Stimulated activated naive CD4-positive, alpha-beta T cell treated with Interleukin-2 at 50 U/mL for 16 hours (primary cell): ENCODE measurements at regions not wholly inside any gene's neighbourhood (a gene's known extent, or its start where the extent isn't known, plus 50 kb on each side); places are given as distances from the start of the nearest gene placed in this dataset.
"Not testable (repeated sequence)": the region's sequence is repeated elsewhere in the genome, so short reads cannot be mapped to it uniquely, and the experiment has no call there.

Experiments used
- DNase-seq: peaks from one replicate; lab custom pipeline; 2025; lab: John Stamatoyannopoulos, UW

DNA sequence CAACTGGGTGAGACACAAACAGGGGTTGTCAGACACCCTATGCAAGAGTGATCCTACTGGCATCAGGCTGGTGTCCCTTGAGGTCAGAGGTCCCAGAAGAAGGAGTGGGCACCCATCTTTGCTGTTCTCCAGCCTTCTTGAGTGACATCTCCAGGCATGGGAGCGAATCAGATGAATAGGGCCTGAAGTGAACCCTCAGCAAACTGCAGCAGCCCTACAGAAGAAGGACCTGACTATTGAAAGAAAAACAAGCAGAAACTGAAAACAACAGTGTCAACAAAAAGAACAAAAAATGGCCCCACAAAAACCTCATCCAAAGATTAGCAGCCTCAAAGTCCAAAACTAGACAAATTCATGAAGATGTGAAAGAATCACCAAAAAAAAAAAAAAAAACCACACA, 1229.7 kb upstream of the CRIM1 start:
- no peak for DNase-seq

DNA sequence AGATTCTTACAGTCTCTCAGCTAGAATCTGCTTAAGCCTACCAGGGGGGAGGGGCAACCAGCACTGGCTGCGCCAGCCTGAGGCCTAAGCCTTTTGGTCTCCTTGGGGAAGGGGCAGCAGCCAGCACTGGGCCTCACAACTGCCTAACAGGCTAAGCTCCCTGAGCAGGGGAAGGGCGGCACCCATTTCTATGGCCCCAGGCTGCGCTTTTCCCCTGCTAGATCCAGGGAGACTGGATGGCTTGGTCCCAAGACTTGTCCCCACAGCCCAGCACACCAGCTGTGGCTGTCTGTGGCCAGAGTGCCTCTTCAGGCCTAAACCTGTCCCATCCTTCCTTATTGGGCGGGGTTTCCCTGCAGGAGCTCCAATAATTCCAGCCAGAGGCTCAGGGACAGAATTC, 1230.3 kb upstream of the CRIM1 start:
- no peak for DNase-seq

DNA sequence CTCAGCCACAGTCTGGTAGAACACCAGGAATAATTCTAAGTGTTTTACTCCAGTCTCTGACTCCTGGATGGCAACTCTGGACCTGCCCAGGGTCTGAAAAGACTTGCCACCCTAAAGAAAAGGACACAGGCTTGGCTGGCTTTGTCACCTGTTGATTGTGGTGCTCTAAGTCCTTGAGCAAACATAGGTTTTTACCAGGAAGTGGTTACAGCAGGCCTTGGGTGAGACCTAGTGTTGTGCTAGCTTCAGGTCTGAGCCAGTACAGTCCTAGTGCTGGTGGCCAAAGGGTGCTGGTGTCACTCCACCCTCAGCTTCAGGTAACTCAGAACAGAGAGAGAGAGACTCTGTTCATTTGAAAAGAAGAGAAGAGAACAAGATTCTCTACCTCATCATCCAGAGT, 1239.4 kb upstream of the CRIM1 start:
- no peak for DNase-seq

DNA sequence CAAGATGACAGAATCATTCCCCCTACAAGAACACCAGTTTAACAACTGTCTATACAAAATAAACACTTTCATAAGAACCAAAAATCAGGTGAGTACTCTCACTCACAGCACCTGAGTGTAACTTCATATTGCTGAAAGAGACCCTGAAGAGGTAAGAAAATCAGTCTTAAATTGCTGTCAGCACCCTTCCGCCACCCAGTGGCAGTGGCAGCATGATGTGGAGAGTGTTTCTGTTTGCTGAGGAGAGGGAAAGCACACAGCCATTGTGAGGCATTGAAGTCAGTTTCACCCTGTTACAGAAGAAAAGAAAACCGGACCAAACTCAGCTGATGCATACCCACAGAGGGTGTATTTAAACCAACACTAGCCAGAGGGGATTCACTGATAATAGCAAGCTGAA, 1240.8 kb upstream of the CRIM1 start:
- no peak for DNase-seq

DNA sequence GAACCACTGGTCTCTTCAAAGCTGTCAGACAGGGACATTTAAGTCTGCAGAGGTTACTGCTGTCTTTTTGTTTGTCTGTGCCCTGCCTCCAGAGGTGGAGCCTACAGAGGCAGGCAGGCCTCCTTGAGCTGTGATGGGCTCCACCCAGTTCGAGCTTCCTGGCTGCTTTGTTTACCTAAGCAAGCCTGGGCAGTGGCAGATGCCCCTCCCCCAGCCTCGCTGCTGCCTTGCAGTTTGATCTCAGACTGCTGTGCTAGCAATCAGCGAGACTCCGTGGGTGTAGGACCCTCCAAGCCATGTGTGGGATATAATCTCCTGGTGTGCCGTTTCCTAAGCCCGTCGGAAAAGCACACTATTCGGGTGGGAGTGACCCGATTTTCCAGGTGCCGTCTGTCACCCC, 1243.2 kb upstream of the CRIM1 start:
- not testable (repeated sequence) for DNase-seq

DNA sequence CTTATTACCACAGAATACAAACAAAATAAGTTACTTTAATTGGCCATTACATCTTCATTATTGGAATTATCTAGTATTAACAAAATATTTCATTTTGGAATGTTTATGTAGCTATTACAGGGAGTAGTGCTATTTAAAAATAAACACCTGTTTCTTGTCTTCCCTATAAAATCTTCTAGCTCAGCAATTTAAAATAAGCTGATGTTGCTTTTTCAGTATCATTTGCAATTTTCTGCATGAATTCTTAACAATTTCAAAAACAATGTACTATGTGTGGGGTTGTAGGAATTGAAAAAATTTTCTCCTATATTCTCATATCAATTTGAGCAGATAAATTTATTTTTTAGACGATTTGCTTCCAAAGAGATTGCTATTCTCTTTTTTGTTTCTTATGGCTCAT, 1251.3 kb upstream of the CRIM1 start:
- DNase-seq: no peak

DNA sequence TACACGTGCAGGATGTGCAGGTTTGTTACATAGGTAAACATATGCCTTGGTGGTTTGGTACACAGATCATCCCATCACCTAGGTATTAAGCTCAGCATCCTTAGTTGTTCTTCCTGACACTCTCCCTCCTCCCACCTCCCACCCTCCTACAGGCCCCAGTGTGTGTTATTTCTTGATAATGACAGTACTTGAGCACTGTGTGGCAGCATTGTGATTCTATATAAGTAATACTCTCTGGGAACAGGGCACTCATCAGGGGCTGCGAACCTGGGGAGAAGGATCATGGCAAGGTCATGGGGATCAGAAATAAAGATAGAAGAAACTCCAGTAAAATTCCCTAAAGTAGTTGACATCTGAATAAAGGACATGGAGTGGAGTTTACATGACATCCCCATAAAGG, 1256.2 kb upstream of the CRIM1 start:
- DNase-seq: no peak

DNA sequence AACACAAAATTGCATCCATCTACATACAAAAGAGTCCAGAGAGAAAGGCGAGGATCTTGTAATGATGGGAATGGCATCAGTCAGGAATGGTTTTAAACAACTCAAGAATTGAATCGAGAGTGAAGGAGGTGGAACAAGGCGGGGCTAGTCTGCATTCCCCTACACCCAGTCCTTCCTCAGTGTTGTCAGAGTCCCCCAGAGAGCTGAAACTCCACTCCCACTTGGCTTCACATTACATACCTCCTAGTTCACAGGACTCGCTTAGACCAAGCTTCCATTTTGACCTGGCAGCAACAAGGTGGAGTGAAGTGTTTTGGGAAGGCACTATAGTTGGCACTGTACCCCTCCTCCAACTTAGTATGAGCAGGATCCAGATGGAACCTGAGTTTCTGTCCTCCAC, 1273.5 kb upstream of the CRIM1 start:
- DNase-seq: no peak

DNA sequence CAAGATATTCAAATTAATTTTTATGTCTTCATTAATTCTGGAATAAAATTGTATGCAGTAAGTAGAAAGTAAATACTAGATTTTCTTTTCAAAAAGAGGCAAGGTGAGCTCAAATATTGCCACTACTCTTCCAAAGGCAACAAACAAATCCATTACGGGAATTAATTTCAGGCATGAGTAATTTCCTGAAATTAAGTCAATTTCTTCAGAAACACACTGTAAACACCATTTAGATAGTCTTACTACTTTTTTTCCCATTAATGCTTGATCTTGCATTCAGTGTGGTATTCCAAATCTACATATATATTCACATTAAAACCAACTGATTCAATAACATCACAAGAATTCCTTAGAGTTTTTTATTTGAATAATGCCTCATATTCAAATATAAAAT, 1274.0 kb upstream of the CRIM1 start:
- DNase-seq: no peak

DNA sequence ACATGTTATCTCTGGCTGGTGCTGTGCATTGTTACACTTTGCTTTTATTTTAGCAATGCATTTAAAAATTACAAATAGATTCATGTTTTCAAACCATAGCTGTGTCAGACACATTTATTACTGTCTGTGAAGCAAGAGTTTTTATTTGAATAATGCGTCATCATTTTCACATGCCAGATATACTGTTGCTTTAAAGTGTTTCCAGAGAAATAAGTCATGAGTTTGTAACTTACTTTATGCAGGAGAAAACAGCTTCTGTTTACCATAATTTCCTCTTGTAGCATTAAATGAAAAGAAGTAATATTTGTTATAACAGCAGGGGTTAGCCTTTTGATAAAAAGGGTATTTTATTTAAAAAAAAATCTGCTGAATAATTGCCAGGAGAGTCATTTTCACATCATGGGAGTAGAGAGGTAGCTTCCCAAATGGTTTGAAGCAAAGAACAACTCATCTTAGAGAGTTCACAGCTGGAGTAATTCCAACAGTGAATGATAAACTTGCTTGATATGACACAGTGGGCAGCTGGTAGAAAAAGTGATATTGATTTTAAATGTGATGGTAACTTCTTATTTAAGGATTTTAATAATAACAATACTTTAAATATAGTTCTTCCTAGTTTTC, 1274.5 kb upstream of the CRIM1 start:
- no peak for DNase-seq

DNA sequence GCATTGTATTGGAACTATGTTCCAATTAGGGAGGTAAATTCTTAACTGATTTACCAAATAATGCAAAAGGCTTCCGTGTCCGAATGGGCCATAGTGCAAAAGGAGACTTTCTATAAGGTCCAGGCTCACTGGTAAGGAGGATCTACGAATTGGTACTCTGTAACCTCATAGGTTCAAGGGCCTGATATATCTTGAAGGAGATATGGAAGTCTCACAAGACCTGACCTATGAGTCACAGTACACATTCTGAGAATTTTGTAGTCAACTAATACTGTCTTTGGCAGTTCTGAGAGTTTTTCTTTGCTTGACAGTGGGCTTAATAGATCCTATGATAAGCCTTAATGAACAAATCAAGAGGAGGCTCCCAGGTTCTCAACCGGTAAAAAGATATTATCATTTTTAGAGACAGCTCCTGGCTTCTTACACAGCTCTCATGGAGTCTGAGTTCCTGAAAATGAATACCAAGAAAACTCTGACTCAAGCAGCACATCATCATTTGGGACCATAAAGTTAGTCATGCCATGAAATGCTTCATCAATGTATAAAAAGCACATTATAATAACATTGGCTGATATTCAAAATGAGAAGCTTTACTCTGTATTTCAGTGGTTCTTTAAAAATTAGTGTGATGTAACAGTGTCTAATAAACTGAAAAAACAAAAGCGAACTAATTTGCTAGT, 1275.2 kb upstream of the CRIM1 start:
- DNase-seq: no peak

DNA sequence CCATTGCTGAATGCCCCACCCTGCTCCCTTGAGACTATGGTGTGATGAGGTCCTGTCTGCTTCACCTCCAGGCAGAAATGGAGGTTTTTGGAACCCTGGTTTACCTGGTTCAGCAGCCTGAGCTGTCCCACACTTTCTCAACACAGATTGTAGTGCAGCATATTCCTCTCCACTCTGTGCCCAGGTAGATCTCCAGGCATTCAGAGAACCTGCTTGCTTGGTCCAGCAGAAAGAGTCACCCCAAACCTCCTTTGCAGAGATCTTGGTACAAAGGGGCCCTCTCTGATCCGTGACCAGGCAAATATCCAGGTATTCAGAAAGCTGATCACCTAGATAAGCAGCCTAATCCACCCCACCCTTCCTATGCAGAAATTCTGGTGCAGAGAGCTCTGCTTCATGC, 1288.2 kb upstream of the CRIM1 start:
- DNase-seq: no peak

DNA sequence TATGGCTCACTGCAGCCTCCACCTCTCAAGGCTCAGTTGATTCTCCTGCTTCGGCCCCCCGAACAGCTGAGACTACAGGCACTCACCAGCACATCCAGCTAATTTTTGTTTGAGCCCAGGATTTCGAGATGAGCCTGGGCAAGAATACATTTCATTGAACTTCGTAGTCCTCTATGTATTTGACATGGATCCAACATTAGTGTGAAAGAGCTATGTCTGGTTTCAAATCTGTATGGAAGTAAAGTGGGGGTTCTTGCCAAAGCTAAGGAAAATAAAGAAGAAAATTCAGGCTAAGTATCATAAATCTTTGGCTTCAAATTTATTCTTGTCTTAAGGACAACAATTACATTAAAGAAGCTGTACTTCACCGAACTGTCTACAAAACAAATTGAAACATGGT, 1291.7 kb upstream of the CRIM1 start:
- no peak for DNase-seq

DNA sequence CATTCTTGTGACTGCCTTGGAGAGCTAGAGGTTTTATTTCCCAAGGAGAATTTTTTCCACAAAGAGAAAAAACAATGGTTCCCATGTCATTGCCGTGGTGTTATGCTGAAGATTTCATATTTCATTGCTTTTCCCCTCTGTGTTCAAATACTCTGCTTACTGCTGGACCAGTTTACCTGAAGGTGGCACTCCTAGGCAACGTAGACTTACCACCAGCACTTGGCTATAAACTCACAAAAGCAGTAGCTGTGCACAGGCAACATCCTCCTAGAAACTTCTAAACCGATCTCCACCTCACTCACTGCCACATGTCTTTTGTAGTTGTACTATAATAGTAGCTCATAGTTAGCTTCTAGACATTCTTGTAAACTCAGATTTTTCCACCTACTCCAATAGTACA, 1319.7 kb upstream of the CRIM1 start:
- DNase-seq: no peak

DNA sequence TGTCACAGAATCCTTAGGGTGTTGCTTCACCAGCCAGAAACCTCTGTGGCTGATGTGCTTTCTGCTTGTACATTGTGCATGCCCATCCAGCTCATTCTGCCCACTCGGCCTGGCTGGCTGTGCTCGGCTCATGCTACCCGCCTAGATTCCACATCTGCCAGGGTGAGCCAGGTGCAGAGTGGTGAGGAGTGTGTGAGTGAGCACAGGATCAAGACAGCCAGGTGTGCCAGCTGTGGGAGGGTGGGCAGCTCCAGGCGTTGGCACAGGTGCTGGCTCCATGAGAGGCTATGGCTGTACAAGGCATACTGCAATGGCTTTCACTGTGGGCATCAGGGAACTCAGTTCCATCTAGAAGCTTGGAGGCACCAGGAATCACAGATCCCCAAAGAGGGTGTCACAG, 1321.8 kb upstream of the CRIM1 start:
- DNase-seq: no peak

DNA sequence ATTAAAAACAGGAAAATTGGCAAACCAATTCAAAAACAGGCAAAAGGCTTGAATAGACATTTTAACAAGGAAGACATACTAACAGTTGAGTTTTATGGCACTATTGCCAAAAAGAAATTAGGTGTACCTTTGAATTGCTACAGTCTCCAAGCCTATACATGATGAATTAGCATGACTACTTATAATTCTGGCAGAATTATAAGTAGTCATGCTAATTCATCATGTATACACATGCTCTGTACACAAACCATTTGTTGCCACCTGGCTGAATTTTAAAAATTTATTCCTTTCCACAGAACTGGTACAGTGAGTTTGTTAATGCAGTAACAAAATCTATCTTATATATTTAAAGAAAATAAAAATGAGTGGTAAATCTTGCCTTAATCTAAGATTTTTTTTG, 1332.0 kb upstream of the CRIM1 start:
- no peak for DNase-seq

DNA sequence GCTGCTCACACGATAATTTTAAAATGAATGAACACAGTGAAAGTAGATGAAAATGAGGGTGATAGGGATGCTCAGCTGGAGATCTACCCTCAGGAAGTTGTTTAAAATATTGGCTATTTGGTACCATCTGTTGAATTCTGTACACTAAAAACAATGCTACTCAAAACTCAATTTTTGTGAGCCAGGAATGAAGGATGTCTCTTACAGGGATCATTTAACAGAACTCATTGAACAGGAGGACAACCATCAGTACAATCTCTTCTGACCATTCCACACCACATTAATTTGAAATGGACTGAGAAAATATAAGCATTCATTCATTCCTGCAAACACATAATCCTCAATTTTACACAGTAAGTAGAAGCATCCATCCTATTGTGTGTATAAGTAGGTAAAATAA, 1355.1 kb upstream of the CRIM1 start:
- no peak for DNase-seq

DNA sequence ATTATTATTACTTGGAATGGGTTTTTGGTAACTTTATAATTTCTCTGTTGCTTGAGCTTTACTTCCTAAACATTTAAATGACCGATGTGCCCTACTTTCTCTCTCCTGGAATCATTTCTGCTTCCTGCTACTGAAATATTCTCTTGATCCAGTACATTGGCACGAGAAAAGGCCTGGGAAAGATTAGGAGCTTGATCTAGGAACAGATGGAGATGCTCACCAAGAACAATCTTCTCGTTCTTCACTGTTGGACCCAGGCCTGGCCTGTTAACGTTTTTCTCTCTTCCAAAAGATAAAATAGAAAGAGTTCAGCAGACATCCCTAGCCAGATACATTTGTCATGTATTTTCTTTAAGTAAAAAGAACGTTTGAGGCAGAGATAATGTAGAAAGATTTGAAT, 1356.8 kb upstream of the CRIM1 start:
- DNase-seq: no peak

DNA sequence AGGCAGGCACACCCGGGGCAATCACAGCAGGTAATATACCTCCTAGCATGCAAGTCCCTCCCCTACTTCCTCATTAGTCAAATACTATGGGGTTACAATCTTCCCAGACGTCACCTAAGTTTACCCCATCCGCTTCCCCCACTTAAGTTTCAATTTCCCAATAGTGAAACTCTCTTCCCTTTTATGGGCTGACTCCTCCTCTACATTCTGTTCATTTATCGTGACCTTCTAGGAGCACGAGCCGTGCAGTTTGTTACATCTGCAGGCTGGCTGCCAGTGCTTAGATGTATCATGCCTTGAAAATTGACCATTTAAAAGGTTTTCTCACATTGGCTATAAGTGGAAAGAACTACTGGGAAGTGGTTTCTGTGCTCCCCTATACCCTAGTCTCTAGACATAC, 1357.8 kb upstream of the CRIM1 start:
- DNase-seq: no peak

DNA sequence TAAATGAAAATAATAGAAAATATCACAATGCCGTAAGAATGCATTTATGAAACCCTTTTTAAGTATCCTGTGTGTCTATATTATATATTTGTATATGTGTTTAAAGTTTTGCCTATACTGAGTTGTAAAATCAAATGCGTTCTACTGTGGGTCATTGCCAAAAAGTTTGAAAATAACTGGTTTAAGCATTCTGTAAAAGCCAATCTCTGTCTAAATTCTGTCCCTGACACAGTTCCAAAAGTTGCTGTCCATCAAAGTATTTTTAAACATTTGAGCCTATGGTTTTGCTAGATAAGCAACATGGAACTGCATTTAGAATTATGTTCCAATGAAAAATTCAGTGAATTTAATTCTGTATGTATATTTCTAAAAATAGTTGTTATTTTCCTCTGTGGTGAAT, 1360.4 kb upstream of the CRIM1 start:
- DNase-seq: no peak

DNA sequence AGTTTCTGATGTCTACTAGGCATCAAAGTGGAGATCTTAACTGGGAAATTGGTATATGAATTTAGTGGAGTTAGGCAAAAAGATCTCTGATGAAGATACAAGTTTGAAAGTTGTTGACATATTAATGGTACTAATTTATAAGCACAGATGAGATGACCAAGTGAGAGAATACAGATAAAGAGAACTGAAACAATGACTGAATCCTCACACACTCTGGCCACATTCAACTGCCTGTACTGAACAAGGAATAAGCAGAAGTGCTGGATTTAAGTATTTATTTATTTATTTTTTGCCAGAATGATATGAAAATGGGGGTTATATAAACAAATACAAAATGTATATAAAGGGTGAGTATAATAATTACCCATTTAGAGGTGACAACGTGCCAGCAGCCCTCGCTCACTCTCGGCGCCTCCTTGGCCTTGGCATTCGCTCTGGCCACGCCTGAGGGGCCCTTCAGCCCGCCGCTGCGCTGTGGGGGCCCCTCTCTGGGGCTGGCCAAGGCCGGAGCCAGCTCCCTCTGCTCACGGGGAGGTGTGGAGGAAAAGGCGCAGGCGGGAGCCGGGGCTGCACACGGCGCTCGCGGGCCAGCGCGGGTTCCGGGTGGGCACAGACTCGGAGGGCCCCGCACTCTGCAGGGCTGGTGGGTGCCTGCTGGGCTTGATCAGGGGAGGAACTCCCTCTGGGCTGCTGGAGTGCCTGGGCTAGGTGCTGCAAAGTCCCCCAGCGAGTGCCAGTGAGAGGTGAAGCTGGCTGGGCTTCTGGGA, 1363.9 kb upstream of the CRIM1 start:
- DNase-seq: no peak

DNA sequence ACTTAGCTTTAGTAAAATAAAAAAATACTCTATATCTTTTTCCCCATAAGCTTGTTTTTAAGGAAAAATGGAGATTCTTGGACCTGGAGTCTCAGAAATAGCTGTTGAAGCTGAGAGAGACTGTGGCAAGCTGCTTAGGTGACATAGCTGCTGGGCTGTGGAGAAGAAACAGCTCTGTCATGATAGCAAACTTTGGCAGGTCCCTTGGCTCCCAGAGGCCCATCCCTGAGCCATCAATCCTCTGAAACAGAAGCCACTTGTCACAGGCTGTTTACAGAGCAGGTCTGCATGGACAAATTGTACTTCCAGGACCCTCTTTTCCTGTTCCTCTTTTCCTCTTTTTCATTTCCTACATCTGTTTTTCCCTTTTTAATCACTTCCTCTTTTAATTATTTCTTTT, 1370.1 kb upstream of the CRIM1 start:
- no peak for DNase-seq

DNA sequence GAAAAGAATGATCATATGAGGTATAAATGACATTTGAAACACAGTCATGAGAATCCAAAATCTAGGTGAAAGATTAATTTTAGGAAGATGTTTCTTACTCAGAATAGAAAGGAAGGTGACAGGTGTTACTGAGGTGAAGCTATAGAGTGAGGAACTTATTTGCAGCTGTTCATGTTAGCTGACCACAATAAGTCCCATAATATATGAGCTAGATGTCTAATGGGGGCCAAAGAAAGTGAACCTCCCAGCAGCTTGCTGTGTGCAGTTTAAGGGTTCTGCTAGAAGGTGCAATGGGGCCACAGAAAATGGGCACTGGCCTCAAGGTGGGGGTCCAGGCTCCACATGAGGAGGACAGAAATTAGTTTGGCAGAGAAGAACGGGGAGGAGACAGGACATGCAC, 1374.9 kb upstream of the CRIM1 start:
- no peak for DNase-seq

DNA sequence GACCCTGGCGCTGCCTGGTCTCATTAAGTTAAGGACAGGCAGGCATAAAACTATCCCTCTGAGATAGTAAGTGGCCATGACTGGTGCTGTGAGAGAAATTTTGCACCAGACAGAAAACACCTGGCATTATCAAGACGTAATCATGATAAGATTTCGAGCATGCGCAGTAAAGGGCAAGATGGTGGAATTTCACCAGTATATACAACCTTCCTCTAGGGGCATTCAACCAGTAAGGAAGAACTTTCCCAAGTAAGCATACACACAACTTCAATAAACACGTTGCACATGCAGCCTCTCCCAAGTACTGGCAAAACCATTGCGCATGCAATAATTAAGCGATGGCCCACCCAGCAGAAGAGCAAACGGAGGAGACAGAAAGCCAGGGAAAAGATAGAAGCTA, 1376.4 kb upstream of the CRIM1 start:
- DNase-seq: no peak
